Heart left ventricle (tissue), 16 donors: ENCODE measurements at regions not wholly inside any gene's neighbourhood (a gene's known extent, or its start where the extent isn't known, plus 50 kb on each side); places are given as distances from the start of the nearest gene placed in this dataset.

ENCODE experiments used
- ATAC-seq, 4 donors: fragments of 200-7000 bp; cut with Tn5 transposase; one replicate each; pipeline ENCODE4 v1.9.1; 2020 to 2022; ENCODE audit warnings: moderate library complexity in 4 of 4, mild to moderate bottlenecking in 3 of 4, moderate number of reproducible peaks in 1 of 4
- DNase-seq, 5 donors: peaks; one replicate each; pipeline ENCODE4 v3.0.0-alpha.2; 2020
- H3K27ac ChIP-seq, 12 donors: fragments of 200-600 bp; sonication (generic) in 4 of 12; one replicate each; pipeline versions ENCODE4 v1.5.0 to v1.8.0; 2016 to 2022; ENCODE audit warnings: mild to moderate bottlenecking in 2 of 12
- H3K27me3 ChIP-seq, 9 donors: fragments of 200-600 bp; sonication (generic) in 2 of 9; one replicate each; pipeline versions ENCODE4 v1.5.1 to v1.8.0; 2016 to 2022; ENCODE audit warnings: mild to moderate bottlenecking in 3 of 9
- H3K36me3 ChIP-seq, 9 donors: fragments of 200-600 bp; sonication (generic) in 2 of 9; one replicate each; pipeline versions ENCODE4 v1.5.0 to v1.8.0; 2018 to 2022; ENCODE audit warnings: mild to moderate bottlenecking in 2 of 9
- H3K4me1 ChIP-seq, 12 donors: fragments of 200-600 bp; sonication (generic) in 4 of 12; one replicate each; pipeline versions ENCODE4 v1.5.0 to v1.8.0; 2016 to 2022; ENCODE audit warnings: mild to moderate bottlenecking in 3 of 12
- H3K4me3 ChIP-seq, 12 donors: fragments of 200-600 bp; sonication (generic) in 4 of 12; one replicate each; pipeline versions ENCODE4 v1.5.0 to v1.8.0; 2017 to 2022; ENCODE audit warnings: mild to moderate bottlenecking in 9 of 12, moderate library complexity in 4 of 12
- H3K9me3 ChIP-seq, 12 donors: fragments of 200-600 bp; sonication (generic) in 4 of 12; one replicate each; pipeline versions ENCODE4 v1.5.0 to v1.8.0; 2016 to 2022; ENCODE audit warnings: mild to moderate bottlenecking in 1 of 12
- CTCF ChIP-seq, 12 donors: fragments of 200-600 bp; sonication (generic) in 4 of 12; IDR thresholded peaks; one replicate each; pipeline versions ENCODE4 v1.5.0 to v1.8.0; 2018 to 2022; ENCODE audit warnings: antibody characterized with exemption in 12 of 12, mild to moderate bottlenecking in 5 of 12
- POLR2A ChIP-seq, 2 donors: fragments of 450-650 bp; IDR thresholded peaks; one replicate each; pipeline ENCODE4 v1.6.1; 2017; ENCODE audit warnings: antibody characterized with exemption in 2 of 2, mild to moderate bottlenecking in 2 of 2, moderate library complexity in 2 of 2
- WGBS, 4 donors: extraction: QIAGEN DNeasy Blood & Tissue Kit in 2 of 4; methylation state at CpG; one replicate each; pipeline versions ENCODE4 v1.1.5 to v1.1.7; 2013 to 2018; 5-methylcytosine and 5-hydroxymethylcytosine counted together
- intact Hi-C, 10 donors: fragments of 100-400 bp; cut with DNase I; formaldehyde crosslinking; loops; one replicate each; pipeline versions ENCODE4 v1.11.1 to v1.14.2; 2022
- donor health status: ischemic (EF 13 %, LVEDD 7.1; RV severe dilation, severe dysfunction).
- donor health status: healthy with polysubstance abuse.
- donor health status: DM: no; HTN: yes; CAD: no.
- donor health status: DM: no; HTN: no; CAD: no.
- donor health status: ischemic (EF 25% LVEDD 6.9; RV normal size, moderate dysfunction).
- donor health status: ischemic (EF 25% LVEDD 5.7; RV mildly dilated, moderate dysfunction).
- donor health status: healthy.
- donor health status: DM: yes; HTN: yes; CAD: no.
- donor health status: ischemic (EF 35%, LVEDD 5.7; RV mildly dilated, moderate dysfunction).
- donor health status: nonischemic (EF 11% LVEDD 7.7; RV severe dilation, severe dysfunction).
- donor health status: DM: yes; HTN: yes; CAD: no.
- donor health status: PGD.
- donor health status: ischemic (EF 29% LVEDD 5.4; RV normal size, mild dysfunction).
- donor health status: nonischemic (EF 23%, LVEDD 6.1; RV moderate dilation, normal function).

GRCh38 chr2:57804971-57805370, 241.6 kb upstream of the VRK2 start:
- Histone ChIP-seq H3K4me1 (no peaks in the 10 kb centered on the region), H3K9me3 (no peaks in the 10 kb centered on the region), H3K27me3 (no peaks in the 10 kb centered on the region), H3K4me3 (no peak overlapping the region), H3K27ac (no peak overlapping the region), H3K36me3 (no peaks in the 10 kb centered on the region)
- TF ChIP-seq POLR2A (IDR thresholded peaks at IDR 0.05) (no peak), CTCF (IDR thresholded peaks at IDR 0.05) (no peak)
- ATAC-seq = no peak
- 76 to 86% (median 81%) methylated on average over 2 of the region's 2 CpGs for WGBS, 4 donors
- intact Hi-C loops = no loop called here
- DNase-seq = no peak

GRCh38 chr2:57806449-57806968, 240.1 kb upstream of the VRK2 start:
- Histone ChIP-seq H3K36me3 (no peaks in the 10 kb centered on the region), H3K4me3 (no peak overlapping the region), H3K27ac (no peak overlapping the region), H3K27me3 (no peaks in the 10 kb centered on the region), H3K4me1 (no peaks in the 10 kb centered on the region), H3K9me3 (no peaks in the 10 kb centered on the region)
- no peak for TF ChIP-seq POLR2A (IDR thresholded peaks at IDR 0.05)
- no peak for TF ChIP-seq CTCF (IDR thresholded peaks at IDR 0.05)
- WGBS, 4 donors = 84 to 97% (median 90%) methylated on average over 1 of the region's 1 CpG
- intact Hi-C loops = no loop called here
- ATAC-seq = no peak
- no peak for DNase-seq

- no peak for DNase-seq
- no peak overlapping the region for H3K27ac ChIP-seq
- no peaks in the 10 kb centered on the region for H3K4me1 ChIP-seq
- H3K9me3 ChIP-seq = no peaks in the 10 kb centered on the region
- no peaks in the 10 kb centered on the region for H3K36me3 ChIP-seq
- TF ChIP-seq POLR2A (IDR thresholded peaks at IDR 0.05) (no peak), CTCF (IDR thresholded peaks at IDR 0.05) (no peak)
- H3K27me3 ChIP-seq = no peaks in the 10 kb centered on the region
- intact Hi-C loops = no loop called here
- ATAC-seq = no peak
- no peak overlapping the region for H3K4me3 ChIP-seq
These were observed 237.4 kb upstream of the VRK2 start for GRCh38 chr2:57809230-57809629.

- DNase-seq (no peak), ATAC-seq (no peak)
- TF ChIP-seq POLR2A (IDR thresholded peaks at IDR 0.05) (no peak), CTCF (IDR thresholded peaks at IDR 0.05) (no peak)
- no peaks in the 10 kb centered on the region for H3K4me1 ChIP-seq
- H3K9me3 ChIP-seq = peaks cover 0 to 16% (median 0%) of the 10 kb centered on the region in 12 donors
- 67 to 79% (median 72%) methylated on average over 1 of the region's 1 CpG for WGBS, 4 donors
- H3K27me3 ChIP-seq = no peaks in the 10 kb centered on the region
- H3K4me3 ChIP-seq = no peak overlapping the region
- H3K36me3 ChIP-seq = no peaks in the 10 kb centered on the region
- H3K27ac ChIP-seq = no peak overlapping the region
- intact Hi-C loops = no loop called here
These were observed 225.5 kb upstream of the VRK2 start for GRCh38 chr2:57821088-57821487.
